ENCODE measurements at regions not wholly inside any gene's neighbourhood (a gene's known extent, or its start where the extent isn't known, plus 50 kb on each side); places are given as distances from the start of the nearest gene placed in this dataset.

DNA sequence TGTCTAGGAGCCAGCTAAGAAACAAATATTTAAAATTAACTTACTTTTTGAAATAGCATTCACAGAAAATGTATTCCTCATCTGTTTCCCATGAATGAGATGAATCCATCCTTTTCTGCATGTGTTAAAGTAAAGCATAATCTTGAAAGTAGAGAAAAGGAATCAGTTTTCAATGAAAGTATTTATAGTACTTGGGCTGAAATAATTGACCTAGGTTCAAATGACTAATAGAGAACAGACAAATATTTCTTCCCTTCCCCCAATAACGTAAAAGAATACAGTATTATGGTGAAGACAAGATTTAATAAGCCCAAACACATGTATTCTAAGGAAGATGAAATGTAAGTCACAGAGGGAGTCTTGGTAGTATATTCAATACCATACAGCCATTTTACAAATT is 403.5 kb downstream of the ZNF608 start:
- H3K4me3 ChIP-seq (ENCODE audit: insufficient read depth, low read depth, low read length): no peak overlapping the region
- H3K9me3 ChIP-seq (ENCODE audit: control insufficient read depth, low read length): no peaks in the 10 kb centered on the region
- no peaks in the 10 kb centered on the region for H3K36me3 ChIP-seq (ENCODE audit: control insufficient read depth, insufficient read depth, low read length)
- H3K27me3 ChIP-seq (ENCODE audit: control insufficient read depth, insufficient read depth, low read length, poor library complexity, severe bottlenecking): no peaks in the 10 kb centered on the region
- peaks cover 15% of the 10 kb centered on the region for H3K4me1 ChIP-seq (ENCODE audit: control insufficient read depth, insufficient read depth, low read length)
- no CpG with 5 or more reads among the region's 1 CpG for WGBS, 2 experiments
- no peak overlapping the region for H3K27ac ChIP-seq (ENCODE audit: insufficient read depth, low read depth, low read length, poor library complexity, severe bottlenecking)

DNA sequence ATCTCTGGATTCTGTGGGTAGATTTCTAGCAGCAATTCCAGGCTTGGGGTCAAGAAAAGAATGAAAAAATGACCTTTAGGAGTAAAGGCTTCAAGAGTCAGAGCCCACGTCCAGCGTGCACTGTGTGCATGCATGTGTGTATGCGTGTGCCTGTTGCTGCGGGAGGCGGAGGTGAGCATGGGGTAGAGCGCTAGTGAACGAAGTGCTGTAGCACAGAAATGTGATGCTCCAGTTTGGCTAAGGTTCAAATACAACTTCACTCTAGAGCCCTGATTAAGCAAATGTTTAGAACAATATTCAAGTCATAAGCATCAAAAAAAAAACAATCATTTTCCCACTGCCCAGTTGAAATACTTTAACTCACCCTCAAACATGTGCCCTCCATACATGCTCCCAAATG is 403.9 kb downstream of the ZNF608 start:
- Histone ChIP-seq H3K4me1 (ENCODE audit: control insufficient read depth, insufficient read depth, low read length) (peaks cover 15% of the 10 kb centered on the region), H3K9me3 (ENCODE audit: control insufficient read depth, low read length) (no peaks in the 10 kb centered on the region), H3K27me3 (ENCODE audit: control insufficient read depth, insufficient read depth, low read length, poor library complexity, severe bottlenecking) (no peaks in the 10 kb centered on the region), H3K36me3 (ENCODE audit: control insufficient read depth, insufficient read depth, low read length) (no peaks in the 10 kb centered on the region), H3K27ac (ENCODE audit: insufficient read depth, low read depth, low read length, poor library complexity, severe bottlenecking) (no peak overlapping the region), H3K4me3 (ENCODE audit: insufficient read depth, low read depth, low read length) (no peak overlapping the region)
- WGBS, 2 experiments: 97 to 98% methylated on average over 7 of the region's 7 CpGs

DNA sequence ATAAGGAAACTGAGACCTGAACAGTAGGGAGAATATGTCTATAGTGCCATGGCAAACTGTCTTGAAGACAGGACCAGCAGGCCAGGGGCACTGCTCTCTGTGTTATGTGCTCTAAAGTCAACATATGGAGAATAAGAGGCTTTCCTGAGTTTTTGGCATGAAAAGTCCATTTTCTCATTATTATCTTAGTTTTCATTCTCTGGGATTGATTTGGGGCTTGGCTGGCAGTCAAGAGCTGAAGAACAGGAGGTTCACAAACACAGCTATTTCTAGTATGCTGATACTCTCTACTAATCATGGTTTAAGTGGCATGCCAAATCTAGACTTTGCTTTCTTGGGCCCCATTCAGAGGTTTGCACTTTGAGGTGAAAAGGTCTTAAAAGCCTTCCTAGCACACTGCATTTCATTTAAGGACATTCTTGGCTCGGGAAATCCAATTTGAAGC is 404.4 kb downstream of the ZNF608 start:
- H3K4me1 ChIP-seq (ENCODE audit: control insufficient read depth, insufficient read depth, low read length): peaks cover 15% of the 10 kb centered on the region
- 94 to 100% methylated on average over 1 of the region's 1 CpG for WGBS, 2 experiments
- H3K27me3 ChIP-seq (ENCODE audit: control insufficient read depth, insufficient read depth, low read length, poor library complexity, severe bottlenecking): no peaks in the 10 kb centered on the region
- no peaks in the 10 kb centered on the region for H3K9me3 ChIP-seq (ENCODE audit: control insufficient read depth, low read length)
- no peaks in the 10 kb centered on the region for H3K36me3 ChIP-seq (ENCODE audit: control insufficient read depth, insufficient read depth, low read length)
- no peak overlapping the region for H3K4me3 ChIP-seq (ENCODE audit: insufficient read depth, low read depth, low read length)
- H3K27ac ChIP-seq (ENCODE audit: insufficient read depth, low read depth, low read length, poor library complexity, severe bottlenecking): no peak overlapping the region

DNA sequence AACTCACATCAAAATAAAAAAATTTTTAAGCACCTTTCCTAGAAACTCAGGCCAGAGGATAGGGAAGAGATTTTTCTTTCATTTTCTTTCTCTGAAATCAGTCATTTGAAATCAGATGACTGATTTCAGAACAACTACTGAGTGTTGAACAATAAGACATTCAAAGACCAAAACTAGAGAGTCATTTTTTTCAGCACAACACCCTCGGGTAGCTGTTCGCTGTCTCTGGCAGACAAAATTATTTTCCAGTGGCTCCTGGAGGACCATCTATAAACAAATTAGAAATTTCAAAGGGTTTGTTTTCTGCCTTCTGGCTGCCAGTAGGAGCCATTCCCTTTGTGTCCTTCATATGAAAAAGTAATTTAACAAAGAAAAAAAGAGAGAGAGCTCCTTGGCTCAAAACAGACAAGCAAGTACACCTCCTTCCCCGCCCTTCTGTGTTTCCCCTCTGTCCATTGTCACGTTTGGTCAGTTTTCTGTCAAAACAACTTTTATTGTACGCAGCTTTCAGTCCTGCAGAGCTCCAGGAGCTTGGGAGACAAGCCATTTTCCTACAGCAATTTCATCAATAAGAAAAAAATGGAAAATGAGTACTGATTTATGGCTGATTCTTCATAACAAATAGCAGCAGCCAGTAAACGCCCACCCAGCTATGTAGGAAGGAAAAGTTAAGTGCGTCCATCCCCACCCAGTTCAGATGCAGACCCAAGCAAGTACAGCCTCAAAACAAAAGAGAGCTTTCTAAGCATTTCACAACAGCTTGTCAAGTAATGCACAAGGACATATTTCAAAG is 405.2 kb downstream of the ZNF608 start:
- H3K4me1 ChIP-seq (ENCODE audit: control insufficient read depth, insufficient read depth, low read length): peaks cover 15% of the 10 kb centered on the region
- H3K27ac ChIP-seq (ENCODE audit: insufficient read depth, low read depth, low read length, poor library complexity, severe bottlenecking): no peak overlapping the region
- 85 to 87% methylated on average over 6 to 7 of the region's 7 CpGs for WGBS, 2 experiments
- H3K9me3 ChIP-seq (ENCODE audit: control insufficient read depth, low read length): no peaks in the 10 kb centered on the region
- H3K4me3 ChIP-seq (ENCODE audit: insufficient read depth, low read depth, low read length): no peak overlapping the region
- no peaks in the 10 kb centered on the region for H3K27me3 ChIP-seq (ENCODE audit: control insufficient read depth, insufficient read depth, low read length, poor library complexity, severe bottlenecking)
- H3K36me3 ChIP-seq (ENCODE audit: control insufficient read depth, insufficient read depth, low read length): no peaks in the 10 kb centered on the region

DNA sequence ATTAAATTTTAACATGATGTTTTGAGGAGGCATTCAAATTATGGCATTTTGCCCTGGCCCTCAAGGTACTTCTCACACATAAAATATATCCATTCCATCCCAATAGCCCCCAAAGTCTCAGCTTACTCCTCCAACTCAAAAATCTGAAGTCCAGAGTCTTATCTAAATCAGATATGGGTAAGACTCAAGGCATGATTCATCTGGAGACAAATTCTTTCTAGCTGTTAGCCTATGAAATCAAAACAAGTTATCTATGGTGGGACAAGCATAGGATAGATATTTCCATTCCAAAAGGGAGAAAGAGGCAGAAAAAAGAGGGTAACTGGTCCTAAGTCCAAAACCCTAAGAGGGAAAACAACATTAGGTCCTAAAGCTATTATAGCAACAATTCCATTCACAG is 408.4 kb downstream of the ZNF608 start:
- H3K4me3 ChIP-seq (ENCODE audit: insufficient read depth, low read depth, low read length): no peak overlapping the region
- no peaks in the 10 kb centered on the region for H3K36me3 ChIP-seq (ENCODE audit: control insufficient read depth, insufficient read depth, low read length)
- H3K27ac ChIP-seq (ENCODE audit: insufficient read depth, low read depth, low read length, poor library complexity, severe bottlenecking): no peak overlapping the region

DNA sequence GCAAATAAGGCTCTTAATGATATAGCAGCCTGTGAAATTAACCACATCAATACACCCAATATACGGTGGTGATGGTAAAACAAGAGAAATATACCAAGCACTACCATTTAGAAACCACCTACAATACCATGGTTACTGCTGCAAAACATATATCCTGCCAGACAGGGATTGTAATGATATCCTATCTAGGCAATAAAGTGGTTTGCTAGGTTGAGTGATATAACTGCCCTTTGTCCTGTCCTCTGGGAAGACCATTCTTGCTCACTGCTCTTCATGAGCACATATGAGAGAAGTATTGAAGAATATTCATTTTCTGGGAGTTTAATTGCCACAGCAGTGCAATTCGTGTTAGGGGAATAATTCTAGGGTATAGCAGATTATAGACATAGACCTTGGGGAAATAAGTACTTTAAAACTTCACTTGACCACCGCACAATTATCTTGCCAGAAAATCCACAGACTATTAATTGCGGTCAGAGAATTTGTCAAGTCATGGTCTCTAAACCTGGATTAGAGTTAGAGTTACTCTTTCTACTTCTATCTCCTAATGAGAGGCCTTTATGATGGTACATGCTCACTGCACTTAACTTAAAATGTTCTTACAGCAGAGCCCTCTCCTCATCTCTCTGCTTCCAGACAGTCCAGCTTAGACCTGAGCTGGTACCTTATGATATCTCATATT is 413.0 kb downstream of the ZNF608 start:
- Histone ChIP-seq H3K27me3 (ENCODE audit: control insufficient read depth, insufficient read depth, low read length, poor library complexity, severe bottlenecking) (no peaks in the 10 kb centered on the region), H3K4me1 (ENCODE audit: control insufficient read depth, insufficient read depth, low read length) (no peaks in the 10 kb centered on the region), H3K9me3 (ENCODE audit: control insufficient read depth, low read length) (peaks cover 5% of the 10 kb centered on the region), H3K36me3 (ENCODE audit: control insufficient read depth, insufficient read depth, low read length) (no peaks in the 10 kb centered on the region), H3K4me3 (ENCODE audit: insufficient read depth, low read depth, low read length) (no peak overlapping the region), H3K27ac (ENCODE audit: insufficient read depth, low read depth, low read length, poor library complexity, severe bottlenecking) (no peak overlapping the region)
- 85 to 93% methylated on average over 4 of the region's 4 CpGs for WGBS, 2 experiments

More for the DNA sequence above, 408.4 kb downstream of the ZNF608 start:
- Histone ChIP-seq H3K9me3 (ENCODE audit: control insufficient read depth, low read length) (no peaks in the 10 kb centered on the region), H3K4me1 (ENCODE audit: control insufficient read depth, insufficient read depth, low read length) (peaks cover 10% of the 10 kb centered on the region), H3K27me3 (ENCODE audit: control insufficient read depth, insufficient read depth, low read length, poor library complexity, severe bottlenecking) (no peaks in the 10 kb centered on the region)

DNA sequence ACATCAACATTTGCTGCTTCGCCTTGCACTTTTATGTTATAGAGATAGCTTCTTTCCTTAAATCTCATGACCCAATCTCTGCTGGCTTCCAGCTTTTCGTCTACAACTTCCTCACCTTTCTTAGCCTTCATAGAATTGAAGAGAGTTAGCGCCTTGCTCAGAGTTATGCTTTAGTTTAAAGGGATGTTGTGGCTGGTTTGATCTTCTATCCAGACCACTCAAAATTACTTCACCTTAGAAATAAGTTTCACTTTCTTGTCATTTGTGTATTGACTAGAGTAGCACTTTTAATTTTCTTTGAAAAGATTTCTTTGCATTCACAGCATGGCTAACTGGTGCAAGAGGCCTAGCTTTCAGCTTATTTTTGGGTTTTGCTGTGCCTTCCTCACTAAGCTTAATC is 414.2 kb downstream of the ZNF608 start:
- Histone ChIP-seq H3K27me3 (ENCODE audit: control insufficient read depth, insufficient read depth, low read length, poor library complexity, severe bottlenecking) (no peaks in the 10 kb centered on the region), H3K4me1 (ENCODE audit: control insufficient read depth, insufficient read depth, low read length) (no peaks in the 10 kb centered on the region), H3K27ac (ENCODE audit: insufficient read depth, low read depth, low read length, poor library complexity, severe bottlenecking) (no peak overlapping the region), H3K4me3 (ENCODE audit: insufficient read depth, low read depth, low read length) (no peak overlapping the region), H3K36me3 (ENCODE audit: control insufficient read depth, insufficient read depth, low read length) (no peaks in the 10 kb centered on the region), H3K9me3 (ENCODE audit: control insufficient read depth, low read length) (peaks cover 5% of the 10 kb centered on the region)
- WGBS, 2 experiments: 85 to 97% methylated on average over 2 of the region's 3 CpGs

DNA sequence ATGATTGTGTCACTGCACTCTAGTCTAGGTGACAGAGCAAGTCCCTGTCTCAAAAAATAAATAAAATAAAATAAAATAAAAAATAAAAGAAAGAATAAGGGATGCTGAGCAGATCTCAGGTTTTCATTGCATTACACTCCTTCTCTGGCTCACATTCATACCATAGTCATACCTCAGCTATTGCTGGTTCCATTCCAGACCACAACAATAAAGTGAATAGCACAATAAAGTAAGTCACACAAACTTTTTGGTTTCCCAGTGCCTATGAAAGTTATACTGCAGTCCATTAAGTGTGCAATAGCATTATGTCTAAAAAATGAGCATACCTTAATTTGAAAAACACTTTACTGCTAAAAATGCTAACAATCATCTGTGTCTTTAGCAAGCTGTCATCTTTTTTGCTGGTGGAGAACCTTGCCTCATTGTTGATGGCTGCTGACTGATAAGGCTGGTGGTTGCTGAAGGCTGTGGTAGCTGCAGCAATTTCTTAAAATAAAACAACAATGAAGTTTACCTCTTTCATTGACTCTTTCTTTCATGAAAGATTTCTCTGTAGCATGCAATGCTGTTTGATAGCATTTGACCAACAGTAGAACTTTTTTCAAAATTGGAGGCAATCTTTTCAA is 415.7 kb downstream of the ZNF608 start:
- Histone ChIP-seq H3K9me3 (ENCODE audit: control insufficient read depth, low read length) (peaks cover 5% of the 10 kb centered on the region), H3K4me3 (ENCODE audit: insufficient read depth, low read depth, low read length) (no peak overlapping the region), H3K27me3 (ENCODE audit: control insufficient read depth, insufficient read depth, low read length, poor library complexity, severe bottlenecking) (no peaks in the 10 kb centered on the region), H3K27ac (ENCODE audit: insufficient read depth, low read depth, low read length, poor library complexity, severe bottlenecking) (no peak overlapping the region), H3K4me1 (ENCODE audit: control insufficient read depth, insufficient read depth, low read length) (no peaks in the 10 kb centered on the region), H3K36me3 (ENCODE audit: control insufficient read depth, insufficient read depth, low read length) (no peaks in the 10 kb centered on the region)

DNA sequence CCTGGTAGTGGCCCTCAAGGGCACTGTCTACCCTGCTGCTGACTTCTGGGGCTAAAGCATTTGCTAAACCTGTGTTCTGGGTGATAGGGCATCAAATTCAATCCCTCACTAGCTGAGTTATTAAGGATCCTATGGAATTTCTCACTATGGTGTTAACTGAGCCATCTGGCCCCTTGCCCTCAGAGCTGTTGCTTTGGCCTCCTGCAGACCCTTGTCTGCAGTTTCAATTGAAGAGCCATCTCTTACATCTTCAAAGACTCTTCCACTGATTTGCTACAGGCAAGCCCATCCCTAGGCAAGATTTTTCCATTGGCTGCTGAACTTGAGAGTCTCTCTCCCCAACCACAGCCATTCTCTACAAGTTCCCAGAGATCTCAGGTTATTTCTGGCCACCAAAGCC is 418.2 kb downstream of the ZNF608 start:
- Histone ChIP-seq H3K36me3 (ENCODE audit: control insufficient read depth, insufficient read depth, low read length) (no peaks in the 10 kb centered on the region), H3K27ac (ENCODE audit: insufficient read depth, low read depth, low read length, poor library complexity, severe bottlenecking) (no peak overlapping the region), H3K9me3 (ENCODE audit: control insufficient read depth, low read length) (peaks cover 5% of the 10 kb centered on the region), H3K4me1 (ENCODE audit: control insufficient read depth, insufficient read depth, low read length) (no peaks in the 10 kb centered on the region), H3K4me3 (ENCODE audit: insufficient read depth, low read depth, low read length) (no peak overlapping the region), H3K27me3 (ENCODE audit: control insufficient read depth, insufficient read depth, low read length, poor library complexity, severe bottlenecking) (no peaks in the 10 kb centered on the region)

DNA sequence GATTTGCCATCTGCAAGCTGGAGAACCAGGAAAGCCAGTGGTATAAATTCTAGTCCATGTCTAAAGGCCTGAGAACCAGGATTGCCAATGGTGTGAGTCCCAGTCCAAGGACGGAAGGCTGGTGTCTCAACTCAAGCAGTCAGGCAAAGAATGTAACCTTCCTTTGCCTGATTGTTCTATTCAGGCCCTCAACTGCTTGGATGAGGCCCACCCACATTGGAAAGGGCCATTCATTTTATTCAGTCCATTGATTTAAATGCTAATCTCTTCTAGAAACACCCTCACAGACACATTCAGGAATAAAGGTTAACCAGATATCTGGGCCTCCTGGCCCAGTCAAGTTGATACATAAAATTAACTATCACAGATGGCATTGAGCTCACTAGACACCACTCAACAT is 427.8 kb downstream of the ZNF608 start:
- Histone ChIP-seq H3K9me3 (ENCODE audit: control insufficient read depth, low read length) (no peaks in the 10 kb centered on the region), H3K36me3 (ENCODE audit: control insufficient read depth, insufficient read depth, low read length) (no peaks in the 10 kb centered on the region), H3K27me3 (ENCODE audit: control insufficient read depth, insufficient read depth, low read length, poor library complexity, severe bottlenecking) (no peaks in the 10 kb centered on the region), H3K27ac (ENCODE audit: insufficient read depth, low read depth, low read length, poor library complexity, severe bottlenecking) (no peak overlapping the region), H3K4me3 (ENCODE audit: insufficient read depth, low read depth, low read length) (no peak overlapping the region), H3K4me1 (ENCODE audit: control insufficient read depth, insufficient read depth, low read length) (no peaks in the 10 kb centered on the region)
- WGBS, 2 experiments: 91 to 95% methylated on average over 1 of the region's 1 CpG

Measured in ectodermal cell (in vitro differentiated cells).